ENCODE measurements at regions not wholly inside any gene's neighbourhood (a gene's known extent, or its start where the extent isn't known, plus 50 kb on each side); places are given as distances from the start of the nearest gene placed in this dataset.

- no peak for DNase-seq
These were observed 500.2 kb downstream of the GLRX3 start for GRCh38 chr10:130636313-130636930.

- no peak for DNase-seq
These were observed 501.0 kb downstream of the GLRX3 start for GRCh38 chr10:130637089-130637676.

GRCh38 chr10:130638991-130639390 is 502.8 kb downstream of the GLRX3 start:
- no peak for DNase-seq

GRCh38 chr10:130642926-130643325 is 506.7 kb downstream of the GLRX3 start:
- no peak for DNase-seq

- DNase-seq, result no peak
These were observed 511.1 kb downstream of the GLRX3 start for GRCh38 chr10:130647341-130647740.

- no peak for DNase-seq
These were observed 512.6 kb downstream of the GLRX3 start for GRCh38 chr10:130648807-130649206.

GRCh38 chr10:130652544-130652943 is 516.4 kb downstream of the GLRX3 start:
- DNase-seq, result no peak

- no peak for DNase-seq
These were observed 516.9 kb downstream of the GLRX3 start for GRCh38 chr10:130652964-130653578.

GRCh38 chr10:130654726-130655125 is 518.5 kb downstream of the GLRX3 start:
- DNase-seq, result no peak

- DNase-seq, result no peak
These were observed 519.4 kb downstream of the GLRX3 start for GRCh38 chr10:130655313-130656186.

GRCh38 chr10:130656187-130656575 is 520.0 kb downstream of the GLRX3 start:
- no peak for DNase-seq

- no peak for DNase-seq
These were observed 520.5 kb downstream of the GLRX3 start for GRCh38 chr10:130656582-130657133.

- no peak for DNase-seq
These were observed 522.6 kb downstream of the GLRX3 start for GRCh38 chr10:130658687-130659290.

- no peak for DNase-seq
These were observed 523.3 kb downstream of the GLRX3 start for GRCh38 chr10:130659528-130659927.

GRCh38 chr10:130660266-130660665 is 524.1 kb downstream of the GLRX3 start:
- DNase-seq, result no peak

- DNase-seq, result no peak
These were observed 525.2 kb downstream of the GLRX3 start for GRCh38 chr10:130661419-130661818.

- no peak for DNase-seq
These were observed 526.6 kb downstream of the GLRX3 start for GRCh38 chr10:130662775-130663174.

- no peak for DNase-seq
These were observed 528.3 kb downstream of the GLRX3 start for GRCh38 chr10:130664526-130664925.

GRCh38 chr10:130666215-130666614 is 530.0 kb downstream of the GLRX3 start:
- no peak for DNase-seq

GRCh38 chr10:130686689-130687300 is 550.6 kb downstream of the GLRX3 start:
- DNase-seq, result no peak

- DNase-seq, result no peak
These were observed 551.4 kb downstream of the GLRX3 start for GRCh38 chr10:130687566-130687965.
